HS-5 (cell line): ENCODE measurements at regions not wholly inside any gene's neighbourhood (a gene's known extent, or its start where the extent isn't known, plus 50 kb on each side); places are given as distances from the start of the nearest gene placed in this dataset.

Experiments used
- DNase-seq: peaks from one replicate; pipeline ENCODE4 v3.0.0-alpha.2; 2012; ENCODE audit warnings: low read depth

DNA sequence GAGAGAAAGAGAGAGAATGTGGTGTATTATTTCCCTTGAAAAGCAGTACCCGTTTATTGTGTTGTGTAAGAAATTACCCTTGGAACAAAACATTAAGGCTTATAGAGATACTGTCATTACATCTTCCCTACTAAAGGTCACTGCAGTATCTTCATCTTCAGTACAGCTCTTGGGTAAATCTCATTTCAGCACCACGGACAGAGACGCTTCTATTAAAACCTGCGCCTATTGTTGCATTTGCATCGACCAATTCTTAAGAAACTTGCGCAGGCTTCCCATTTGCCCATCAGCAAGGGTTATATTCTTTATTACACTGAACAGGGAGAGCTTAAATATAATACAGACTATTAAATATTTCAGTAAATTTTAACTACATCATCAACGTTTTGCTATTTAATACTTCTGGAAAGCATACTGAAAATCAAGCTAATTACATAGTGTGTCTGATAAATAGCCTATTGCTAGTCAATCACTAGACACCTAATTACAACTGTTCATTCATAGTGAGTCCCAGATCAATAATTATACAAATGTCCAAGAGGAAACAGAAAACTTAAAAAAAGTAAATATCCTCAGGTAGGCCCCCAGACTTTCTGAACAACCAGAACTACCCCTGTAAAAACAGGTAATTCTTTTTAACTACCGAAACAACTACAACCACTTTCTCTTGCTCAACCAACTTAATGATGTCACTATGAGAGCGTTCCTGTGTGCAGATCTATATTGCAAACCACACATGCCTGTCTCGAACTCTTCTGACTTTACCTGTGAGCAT is 350.6 kb downstream of the LIG4 start:
- DNase-seq = no peak

DNA sequence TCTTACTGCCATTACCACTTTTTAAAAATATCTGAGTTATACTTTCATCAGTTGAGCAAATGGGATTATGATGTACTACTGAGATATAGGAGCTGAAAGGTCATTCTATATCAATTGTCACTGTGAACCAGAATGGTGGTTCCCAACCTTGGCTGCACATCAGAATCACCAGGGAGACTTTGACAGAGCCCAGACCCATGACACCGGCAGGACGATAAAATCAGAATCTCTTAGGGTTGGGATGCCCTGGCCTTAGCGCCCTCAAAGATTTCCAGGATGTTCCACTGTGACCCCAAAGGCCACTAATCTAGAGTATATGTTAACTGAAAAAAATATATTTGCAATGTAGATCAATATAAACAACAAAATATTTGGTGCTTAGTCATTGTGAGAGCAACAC is 355.1 kb downstream of the LIG4 start:
- no peak for DNase-seq

GRCh38 chr13:107854880-107855279 is 360.5 kb downstream of the LIG4 start:
- no peak for DNase-seq

- no peak for DNase-seq
These were observed 363.3 kb downstream of the LIG4 start for GRCh38 chr13:107852072-107852471.

DNA sequence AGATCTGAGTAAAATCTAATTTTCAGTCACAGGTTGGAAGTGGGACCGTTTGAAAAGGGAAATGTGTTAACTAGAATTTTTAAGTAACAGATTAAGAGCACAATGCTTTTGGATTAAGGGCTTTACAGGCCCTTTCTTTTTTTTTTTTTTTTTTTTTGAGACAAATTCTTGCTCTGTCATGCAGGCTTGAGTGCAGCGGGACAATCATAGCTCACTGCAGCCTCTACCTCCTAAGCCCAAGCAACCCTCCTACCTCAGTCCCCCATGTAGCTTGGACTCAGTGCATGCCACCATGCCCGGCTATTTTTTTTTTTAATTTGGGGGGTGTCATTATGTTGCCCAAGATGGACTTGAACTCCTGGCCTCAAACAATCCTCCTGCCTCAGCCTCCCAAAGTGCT is 363.7 kb downstream of the LIG4 start:
- no peak for DNase-seq

- no peak for DNase-seq
These were observed 367.9 kb downstream of the LIG4 start for GRCh38 chr13:107847406-107847805.

- no peak for DNase-seq
These were observed 368.7 kb downstream of the LIG4 start for GRCh38 chr13:107846642-107847041.

- no peak for DNase-seq
These were observed 369.4 kb downstream of the LIG4 start for GRCh38 chr13:107845911-107846310.

GRCh38 chr13:107843681-107844080 is 371.7 kb downstream of the LIG4 start:
- no peak for DNase-seq

- DNase-seq = no peak
These were observed 372.1 kb downstream of the LIG4 start for GRCh38 chr13:107843281-107843680.

GRCh38 chr13:107842562-107843180 is 372.7 kb downstream of the LIG4 start:
- no peak for DNase-seq

GRCh38 chr13:107838588-107839161 is 376.7 kb downstream of the LIG4 start:
- DNase-seq = no peak

DNA sequence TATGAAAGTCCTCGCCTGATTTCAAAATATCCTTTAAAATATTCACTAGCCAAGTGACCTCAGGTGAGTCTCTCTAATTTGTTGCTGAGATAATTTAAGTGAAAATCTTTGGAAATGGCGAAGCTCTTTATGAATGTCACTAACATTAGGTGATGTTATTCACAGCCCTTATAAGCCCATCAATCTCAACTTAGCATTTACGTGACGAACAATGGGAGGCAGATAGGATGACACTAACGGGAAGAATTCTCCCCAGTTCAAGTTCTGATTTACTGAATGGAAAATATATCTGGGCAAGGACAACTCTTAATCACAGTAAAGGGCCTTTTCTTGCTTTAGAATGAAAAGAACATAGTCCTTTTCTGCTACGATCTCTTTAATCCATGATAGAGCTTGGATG is 378.7 kb downstream of the LIG4 start:
- DNase-seq = no peak

- DNase-seq = no peak
These were observed 379.9 kb downstream of the LIG4 start for GRCh38 chr13:107835339-107836018.

- no peak for DNase-seq
These were observed 380.6 kb downstream of the LIG4 start for GRCh38 chr13:107834717-107835116.

- DNase-seq = no peak
These were observed 381.1 kb downstream of the LIG4 start for GRCh38 chr13:107834281-107834680.

DNA sequence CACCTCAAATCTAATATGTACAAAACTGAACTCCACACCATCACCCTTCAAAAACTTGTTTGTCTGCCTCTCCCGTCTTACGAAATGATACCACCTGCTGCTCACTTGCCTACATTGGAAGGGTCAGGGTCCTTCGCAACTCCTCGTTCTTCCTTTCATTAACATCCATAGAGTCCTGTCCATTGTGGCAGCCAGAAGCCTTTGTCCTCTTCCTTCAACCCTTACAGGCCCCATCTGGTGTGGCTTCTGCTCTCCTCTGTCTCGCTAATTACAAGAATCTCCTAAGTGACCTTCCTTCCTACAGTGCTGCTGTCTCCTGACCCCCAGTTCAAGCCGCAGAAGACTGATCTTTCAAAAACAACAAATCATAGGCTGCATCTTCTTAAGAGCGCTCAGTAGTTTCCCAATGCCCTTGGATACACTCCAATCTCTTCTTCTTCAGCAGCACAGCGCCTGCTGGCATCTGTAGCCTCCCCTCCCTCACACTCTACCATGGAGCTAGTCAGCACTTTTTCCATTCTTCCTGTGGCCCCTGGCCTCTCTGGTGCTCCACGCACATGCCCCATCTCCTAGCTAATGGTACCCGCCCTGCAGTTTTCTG is 382.7 kb downstream of the LIG4 start:
- no peak for DNase-seq

DNA sequence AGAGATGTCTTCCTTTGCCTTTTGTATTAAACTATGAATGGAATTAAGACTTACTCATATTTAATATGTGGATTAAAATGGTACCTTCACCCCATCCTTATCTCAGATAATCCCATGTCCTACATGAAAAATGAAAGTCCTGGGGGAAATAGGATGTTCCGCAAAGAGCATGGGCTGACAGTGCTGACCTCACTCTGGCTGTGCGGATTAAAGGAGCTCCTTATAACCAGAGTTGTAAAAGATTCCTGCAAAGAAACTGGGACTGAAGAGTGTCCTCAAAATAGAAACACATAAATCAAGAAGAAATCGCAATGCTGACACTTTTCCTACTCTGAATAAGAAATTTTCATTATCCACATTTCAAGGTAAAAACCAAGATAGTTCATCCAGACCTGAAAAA is 384.5 kb downstream of the LIG4 start:
- no peak for DNase-seq

DNA sequence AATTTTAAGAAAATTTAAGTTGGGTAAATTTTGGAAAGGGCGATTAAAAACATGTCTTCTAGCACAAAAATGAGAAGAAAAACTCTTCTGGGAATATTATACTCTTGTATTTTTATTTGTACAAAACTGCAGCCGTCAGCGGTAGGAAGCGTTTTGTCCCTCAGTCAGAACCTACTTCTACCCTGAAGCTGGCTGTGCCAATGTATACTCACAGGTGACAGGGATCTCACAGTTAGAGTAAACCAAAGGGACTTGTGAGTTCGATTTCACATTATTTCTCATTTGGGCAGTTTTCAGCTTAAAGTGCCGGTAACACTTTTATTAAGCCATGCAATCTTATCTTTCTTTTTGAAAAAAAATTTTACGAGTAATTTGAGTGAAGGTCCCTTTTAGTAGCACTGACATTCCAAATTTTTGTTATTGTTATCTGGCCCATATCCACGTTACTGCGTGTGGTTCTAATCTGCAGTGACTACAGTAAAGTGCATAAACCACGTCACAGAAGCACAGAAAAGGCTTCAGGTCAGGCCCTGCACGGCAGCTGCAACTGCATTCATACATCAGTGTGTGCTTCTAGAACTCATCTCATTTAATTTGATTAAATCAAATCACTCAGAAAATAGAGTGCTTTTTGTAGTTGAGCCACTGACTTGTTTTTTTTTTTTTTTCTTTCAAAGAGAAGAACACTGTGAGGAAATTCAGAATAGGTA is 387.3 kb downstream of the LIG4 start:
- DNase-seq = no peak

GRCh38 chr13:107824635-107825034 is 390.7 kb downstream of the LIG4 start:
- no peak for DNase-seq

- DNase-seq = no peak
These were observed 393.3 kb downstream of the LIG4 start for GRCh38 chr13:107822006-107822405.

- DNase-seq = no peak
These were observed 393.8 kb downstream of the LIG4 start for GRCh38 chr13:107821492-107821891.
